ENCODE measurements at regions not wholly inside any gene's neighbourhood (a gene's known extent, or its start where the extent isn't known, plus 50 kb on each side); places are given as distances from the start of the nearest gene placed in this dataset.
"Not testable (repeated sequence)": the region's sequence is repeated elsewhere in the genome, so short reads cannot be mapped to it uniquely, and the experiment has no call there.

GRCh38 chr5:42949348-42950115, 90.6 kb downstream of the ANXA2R start:
- peak; percentile 83 for DNase-seq

DNA sequence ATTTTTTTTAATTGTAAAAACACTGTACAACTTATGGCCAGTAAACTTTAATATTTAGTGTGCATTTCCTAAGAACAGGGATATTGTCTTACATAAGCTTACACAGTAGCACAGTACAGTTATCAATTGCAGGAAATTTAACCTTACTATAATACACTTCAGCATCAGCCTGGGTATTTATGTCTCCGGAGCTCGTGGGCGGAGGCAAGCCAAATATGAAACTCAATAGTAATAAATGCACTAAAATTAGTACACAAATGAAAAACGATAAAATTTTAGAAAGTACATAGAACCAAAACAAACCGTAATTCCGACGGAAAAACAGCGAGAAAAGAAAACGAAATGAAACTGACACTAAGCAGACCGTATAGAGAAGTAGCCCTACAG, 91.2 kb downstream of the ANXA2R start:
- DNase-seq: no peak

GRCh38 chr5:42944989-42945388, 95.1 kb downstream of the ANXA2R start:
- peak; percentile 92 for DNase-seq

DNA sequence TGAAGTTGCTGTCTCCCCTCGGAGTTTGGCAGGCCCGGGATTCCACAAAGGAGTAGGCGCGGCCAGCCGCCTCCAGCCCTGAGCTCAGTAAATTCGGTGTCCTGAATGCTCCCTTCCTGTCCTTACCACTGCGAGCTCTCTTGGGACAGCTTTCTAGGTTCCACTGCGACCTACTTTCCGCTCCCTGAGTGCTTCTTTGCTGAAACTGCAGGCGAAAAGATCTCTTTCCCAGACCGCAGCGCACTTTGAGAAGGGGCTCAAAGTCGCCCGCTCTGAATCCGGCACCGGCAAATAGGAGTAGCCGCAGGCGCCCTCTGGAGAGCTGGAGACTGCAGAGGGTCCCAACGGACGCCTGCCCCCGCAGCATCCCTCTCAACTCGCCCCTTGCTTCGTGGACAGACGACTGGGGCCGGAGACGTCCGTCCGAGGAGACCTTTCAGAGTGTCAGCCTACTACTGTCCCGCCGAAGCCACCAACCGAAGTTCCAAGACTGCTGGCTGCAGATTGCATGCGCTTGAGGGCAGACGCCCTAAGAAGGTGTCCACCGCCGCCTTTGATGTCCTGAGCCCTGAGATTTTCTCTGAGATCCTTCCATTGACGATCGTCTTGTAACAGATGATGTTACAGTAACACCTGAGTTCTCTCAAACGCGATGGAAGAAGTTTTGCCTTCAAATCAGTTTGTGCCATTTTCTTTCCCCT, 96.0 kb downstream of the ANXA2R start:
- DNase-seq: peak; percentile 16

DNA sequence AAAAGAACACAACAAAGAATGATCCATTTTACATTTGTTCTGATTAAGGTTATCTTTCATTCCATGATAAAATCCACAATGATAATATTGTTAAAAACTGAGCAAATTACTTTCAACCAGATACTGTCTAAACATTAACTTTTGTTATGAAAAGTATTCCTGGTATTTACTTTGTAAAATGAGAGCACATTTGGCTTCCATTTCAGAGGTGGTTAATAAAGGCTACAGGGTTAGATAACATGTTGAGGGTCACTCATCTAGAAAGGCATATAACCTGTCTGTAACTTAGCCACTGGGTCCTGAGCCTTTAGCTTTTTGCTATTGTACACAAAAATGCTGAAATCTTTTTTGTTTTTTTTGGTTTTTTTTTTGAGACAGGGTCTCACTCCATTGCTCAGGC, 99.3 kb downstream of the ANXA2R start:
- no peak for DNase-seq

DNA sequence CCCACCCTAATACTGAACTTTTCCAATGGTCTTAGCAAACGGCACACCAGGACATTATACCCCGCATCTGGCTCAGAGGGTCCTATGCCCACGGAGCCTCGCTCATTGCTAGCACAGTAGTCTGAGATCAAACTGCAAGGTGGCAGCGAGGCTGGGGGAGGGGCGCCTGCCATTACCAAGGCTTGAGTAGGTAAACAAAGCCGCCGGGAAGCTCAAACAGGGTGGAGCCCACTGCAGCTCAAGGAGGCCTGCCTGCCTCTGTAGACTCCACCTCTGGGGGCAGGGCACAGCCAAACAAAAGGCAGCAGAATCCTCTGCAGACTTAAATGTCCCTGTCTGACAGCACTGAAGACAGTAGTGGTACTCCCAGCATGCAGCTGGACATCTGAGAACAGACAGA, 108.1 kb downstream of the ANXA2R start:
- DNase-seq: not testable (repeated sequence)

DNA sequence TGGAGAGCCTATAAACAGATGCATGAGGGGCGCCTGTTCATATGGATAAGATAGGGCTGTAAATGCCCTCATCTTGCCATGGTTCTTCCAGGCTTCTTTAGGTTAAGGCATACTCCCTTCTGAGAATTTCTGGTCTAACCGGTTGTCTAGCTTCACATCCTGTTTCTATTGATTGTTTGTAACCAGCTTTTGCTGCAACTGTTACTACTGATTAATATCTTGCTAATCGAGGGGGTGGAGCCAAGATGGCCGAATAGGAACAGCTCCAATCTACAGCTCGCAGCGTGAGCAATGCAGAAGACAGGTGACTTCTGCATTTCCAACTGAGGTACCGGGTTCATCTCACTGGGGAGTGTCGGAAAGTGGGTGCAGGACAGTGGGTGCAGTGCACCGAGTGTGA, 108.7 kb downstream of the ANXA2R start:
- DNase-seq: not testable (repeated sequence)

- DNase-seq: no peak
Observed at GRCh38 chr5:42930934-42931333, 109.2 kb downstream of the ANXA2R start.

DNA sequence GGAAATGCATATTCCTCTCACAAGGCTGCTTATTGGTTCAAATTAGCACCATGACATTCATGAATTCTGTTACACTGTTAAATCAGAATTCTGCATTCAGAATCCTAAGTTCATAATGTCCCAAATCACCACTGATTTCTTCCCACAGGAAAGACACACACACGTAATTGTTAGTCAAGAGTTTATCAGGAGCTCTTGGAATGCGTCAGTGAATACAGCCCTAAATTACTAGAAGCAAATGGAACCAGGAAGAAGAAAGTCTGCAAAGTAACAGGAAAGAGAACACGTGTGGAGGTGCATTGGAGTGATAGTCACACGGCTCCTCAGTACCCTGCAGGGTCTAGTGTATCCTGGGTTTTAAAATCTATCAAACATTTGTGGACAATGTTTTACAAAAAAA, 110.2 kb downstream of the ANXA2R start:
- DNase-seq: no peak

DNA sequence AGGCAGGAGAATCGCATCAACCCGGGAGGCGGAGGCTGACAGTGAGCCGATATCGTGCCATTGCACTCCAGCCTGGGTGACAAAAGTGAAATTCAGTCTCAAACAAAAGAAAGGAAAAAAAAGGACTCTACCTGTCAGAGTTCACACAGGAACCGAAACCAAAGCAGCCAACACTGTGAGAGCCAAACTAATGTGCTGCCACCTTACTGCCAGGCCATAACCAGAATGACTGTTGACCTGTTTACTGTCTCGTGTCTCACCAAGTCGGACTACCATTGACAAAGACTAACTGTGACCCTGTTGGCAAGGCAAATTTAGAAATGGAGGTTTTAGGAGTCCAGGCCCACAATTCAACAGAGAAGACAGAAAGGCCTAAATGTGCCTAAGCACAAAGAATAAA, 112.4 kb downstream of the ANXA2R start:
- DNase-seq: no peak

DNA sequence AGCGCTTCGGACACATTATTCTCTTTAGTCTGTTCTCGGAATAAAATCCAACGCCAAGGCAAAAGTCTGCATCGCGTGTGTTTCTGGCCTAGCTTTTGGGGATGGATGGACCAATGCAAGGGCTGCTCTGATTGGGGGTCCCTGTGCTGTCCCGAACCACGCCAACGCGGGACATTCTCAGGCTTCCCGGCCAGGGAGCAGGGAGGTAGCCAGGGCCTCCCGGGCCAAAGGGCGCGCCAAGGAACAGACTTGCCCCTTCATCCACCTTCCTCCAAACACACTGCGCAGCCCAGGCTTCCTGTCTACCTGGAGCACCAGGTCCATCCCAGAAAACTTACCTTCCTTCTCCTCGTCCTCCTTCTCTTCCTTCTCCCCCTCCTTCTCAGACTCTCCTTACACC, 113.0 kb upstream of the SELENOP start:
- DNase-seq: no peak

DNA sequence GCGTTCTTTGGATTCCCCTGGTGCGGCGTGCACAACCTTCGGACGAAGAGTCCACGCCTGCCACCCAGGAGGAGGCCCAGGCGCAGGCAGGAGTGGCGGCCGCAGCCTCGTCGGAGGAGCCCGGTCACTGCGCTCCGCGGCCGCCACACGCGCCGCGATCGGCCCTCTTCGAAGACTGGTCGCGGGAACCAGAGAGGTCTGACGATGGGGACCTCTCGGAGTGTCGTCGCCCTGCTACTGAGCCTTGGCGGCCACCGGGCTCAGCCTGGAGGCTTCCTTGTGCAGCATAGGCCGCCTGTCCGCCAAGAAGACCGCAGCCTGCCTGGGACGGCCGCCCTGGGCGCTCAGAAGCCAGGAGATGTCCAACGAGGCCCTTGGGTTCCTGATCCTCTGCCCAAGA, 112.5 kb upstream of the SELENOP start:
- DNase-seq: no peak

GRCh38 chr5:42923710-42924109, 112.0 kb upstream of the SELENOP start:
- no peak for DNase-seq

- no peak for DNase-seq
Observed at GRCh38 chr5:42919600-42919999, 107.9 kb upstream of the SELENOP start.

- no peak for DNase-seq
Observed at GRCh38 chr5:42915306-42915866, 103.7 kb upstream of the SELENOP start.

DNA sequence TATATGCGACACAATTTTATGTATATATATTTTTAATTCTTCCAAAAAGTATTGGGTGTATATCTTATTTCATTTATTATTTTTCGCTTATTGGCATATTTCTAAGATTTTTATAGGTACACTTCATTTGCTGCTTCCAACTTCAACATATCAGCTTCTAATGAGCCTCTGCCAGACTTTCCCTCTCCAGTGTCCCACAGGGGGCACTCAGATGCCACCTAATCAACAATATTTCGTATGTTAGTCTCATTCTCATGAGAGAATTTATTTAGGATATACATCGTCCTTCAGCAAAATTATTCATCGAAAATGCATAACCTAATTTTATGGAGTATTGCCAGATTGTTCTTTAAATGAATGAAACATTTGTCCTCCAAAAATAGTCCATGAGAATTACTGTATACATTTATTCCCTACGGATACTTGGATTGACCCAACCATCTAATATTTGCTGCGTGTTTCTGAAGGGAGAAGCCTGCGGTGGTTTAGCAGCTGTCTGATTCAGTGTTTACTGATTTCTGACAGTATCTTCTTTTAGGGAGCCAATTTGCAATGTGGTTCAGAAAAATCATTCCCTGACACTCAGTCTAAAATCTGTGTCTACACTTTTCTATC, 100.6 kb upstream of the SELENOP start:
- DNase-seq: peak; percentile 65

DNA sequence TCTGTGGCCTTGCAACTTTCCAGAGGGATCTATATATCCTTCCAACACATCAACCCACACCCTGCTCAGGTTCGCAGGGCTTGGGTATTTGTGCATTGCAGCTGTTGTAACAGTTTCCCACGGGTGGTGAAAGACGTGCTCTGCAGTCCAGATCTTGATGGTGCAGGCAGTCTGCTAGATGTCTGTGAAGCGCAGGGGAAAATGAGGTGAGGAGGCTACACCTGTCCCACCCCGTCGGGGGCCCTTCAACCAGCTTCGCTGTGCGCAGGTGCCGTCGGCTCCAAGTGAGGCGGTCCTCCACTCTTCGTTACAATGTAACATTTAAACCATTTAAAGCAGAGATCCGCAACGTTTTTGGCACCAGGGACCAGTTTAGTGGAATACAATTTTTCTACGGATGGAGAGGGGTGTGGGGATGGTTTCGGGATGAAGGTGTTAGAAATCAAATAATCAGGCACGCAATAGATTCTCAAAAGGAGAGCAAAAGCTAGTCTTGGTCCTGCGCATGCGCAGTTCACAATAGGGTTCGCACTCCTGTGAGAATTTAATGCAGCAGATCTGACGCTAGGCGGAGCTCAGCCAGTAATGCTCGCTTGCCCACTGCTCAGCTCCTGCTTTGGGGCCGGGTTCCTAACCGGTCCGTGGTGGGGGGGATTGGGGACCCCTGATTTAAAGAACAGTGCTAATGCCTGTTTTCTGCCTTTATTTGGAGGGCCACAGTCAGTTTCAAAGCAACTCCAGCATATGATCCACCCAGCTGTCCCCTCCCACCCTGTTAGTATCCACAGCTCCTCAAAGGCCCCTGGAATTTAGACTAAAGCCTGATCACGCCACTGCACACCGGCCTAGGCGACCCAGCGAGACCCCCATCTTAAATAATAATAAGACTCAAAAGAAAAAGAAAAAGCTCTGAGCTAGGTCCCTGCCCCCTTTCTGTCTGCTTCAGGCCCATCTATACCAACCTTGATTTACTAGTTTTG, 97.1 kb upstream of the SELENOP start:
- DNase-seq: peak; percentile 88

DNA sequence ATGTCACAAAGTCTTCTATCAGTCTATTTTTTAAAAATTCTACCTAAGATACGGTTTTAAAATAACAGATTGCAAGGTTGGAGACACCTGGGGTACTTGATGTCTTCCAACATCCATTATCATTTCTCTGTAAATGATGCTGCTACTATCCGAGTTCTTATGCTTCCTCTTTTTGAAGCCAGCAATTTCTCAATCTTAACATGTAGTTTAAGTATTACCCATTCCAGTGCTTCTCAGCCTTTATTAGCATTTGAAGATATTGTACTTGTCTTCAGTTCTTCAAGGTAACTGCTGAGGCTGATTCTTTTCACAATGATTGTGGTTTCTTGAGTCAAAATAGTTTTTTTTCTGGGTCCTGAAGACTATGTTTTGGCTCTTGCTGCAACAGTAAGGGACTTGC, 96.4 kb upstream of the SELENOP start:
- no peak for DNase-seq

- no peak for DNase-seq
Observed at GRCh38 chr5:42905827-42906226, 94.1 kb upstream of the SELENOP start.

GRCh38 chr5:42900734-42901133, 89.0 kb upstream of the SELENOP start:
- DNase-seq: no peak

- no peak for DNase-seq
Observed at GRCh38 chr5:42898760-42899159, 87.1 kb upstream of the SELENOP start.

DNA sequence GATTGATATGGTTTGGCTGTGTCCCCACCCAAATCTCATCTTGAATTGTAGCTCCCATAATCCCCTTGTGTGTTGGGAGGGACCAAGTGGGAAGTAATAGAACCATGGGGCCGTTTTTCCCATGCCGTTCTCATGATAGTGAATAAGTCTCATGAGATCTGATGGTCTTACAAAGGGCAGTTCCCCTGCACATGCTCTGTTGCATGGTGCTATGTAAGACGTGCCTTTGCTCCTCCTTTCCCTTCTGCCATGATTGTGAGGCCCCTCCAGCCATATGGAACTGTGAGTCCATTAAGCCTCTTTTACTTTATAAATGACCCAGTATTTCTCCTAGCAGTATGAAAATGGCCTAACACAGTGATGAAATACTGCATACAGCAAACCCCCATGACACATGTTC, 84.8 kb upstream of the SELENOP start:
- no peak for DNase-seq

- DNase-seq: no peak
Observed at GRCh38 chr5:42894057-42894456, 82.4 kb upstream of the SELENOP start.

Measured in fibroblast of upper back skin (primary cell).